H1 (cell line): ENCODE measurements at regions not wholly inside any gene's neighbourhood (a gene's known extent, or its start where the extent isn't known, plus 50 kb on each side); places are given as distances from the start of the nearest gene placed in this dataset.

ENCODE experiments used
- CTCF ChIA-PET: fragments of 300-600 bp; sonication (Branson Sonifier 250); formaldehyde crosslinking; loops from one replicate; lab custom pipeline; 2021; ENCODE audit not compliant: partially characterized antibody; lab: Charles Lee
- POLR2A ChIA-PET: fragments of 300-600 bp; sonication (Branson Sonifier 250); formaldehyde crosslinking; loops from one replicate; lab custom pipeline; 2021; ENCODE audit warnings: inconsistent platforms; ENCODE audit not compliant: partially characterized antibody; lab: Charles Lee
- DNase-seq, 2 experiments: peaks; one replicate each; pipeline versions ENCODE4 v3.0.0 to v3.0.0-alpha.2; 2010 to 2022; ENCODE audit warnings: low spot score in 2 of 2, low read depth in 1 of 2, mixed read lengths in 1 of 2
- FAIRE-seq: peaks from 2 replicates; lab custom pipeline; 2011; peaks lifted over from hg19 to GRCh38; lab: Jason Lieb, UNC
- H2AFZ ChIP-seq: 2 replicates; pipeline ENCODE4 v1.8.1; 2012; ENCODE audit warnings: low read length, inconsistent platforms
- H2AK5ac ChIP-seq: 2 replicates; pipeline ENCODE4 v1.6.1; 2013; ENCODE audit warnings: low read depth, low read length
- H2BK120ac ChIP-seq: replicated peaks from 2 replicates; pipeline ENCODE3; 2013; ENCODE audit warnings: low read depth, low read length, inconsistent platforms
- H2BK12ac ChIP-seq: 2 replicates; pipeline ENCODE4 v1.6.1; 2013; ENCODE audit warnings: low read depth, low read length
- H2BK15ac ChIP-seq: 2 replicates; pipeline ENCODE4 v1.6.1; 2013; ENCODE audit warnings: low read length
- H2BK20ac ChIP-seq: 2 replicates; pipeline ENCODE4 v1.6.1; 2013; ENCODE audit warnings: low read length
- H2BK5ac ChIP-seq: 2 replicates; pipeline ENCODE4 v1.6.1; 2013; ENCODE audit warnings: low read depth, low read length
- H3K14ac ChIP-seq: 2 replicates; pipeline ENCODE4 v1.6.1; 2013; ENCODE audit warnings: inconsistent platforms; ENCODE audit not compliant: insufficient read length
- H3K18ac ChIP-seq: 2 replicates; pipeline ENCODE4 v1.6.1; 2013; ENCODE audit warnings: low read length; ENCODE audit errors: extremely low read depth
- H3K23ac ChIP-seq: 2 replicates; pipeline ENCODE4 v1.6.1; 2013; ENCODE audit warnings: inconsistent platforms; ENCODE audit not compliant: insufficient read length
- H3K23me2 ChIP-seq: 2 replicates; pipeline ENCODE4 v1.6.1; 2013; ENCODE audit warnings: low read depth, low read length
- H3K27ac ChIP-seq: 2 replicates; pipeline ENCODE4 v1.6.1; 2011; ENCODE audit warnings: low read depth, low read length, inconsistent platforms
- H3K27me3 ChIP-seq, 4 experiments: replicated peaks in 1 of 4; 1 replicate in 1 of 4; 2 replicates in 3 of 4; pipeline versions ENCODE4 v1.6.1 to v1.8.1; 2011 to 2013; ENCODE audit warnings: low read length in 3 of 4, mild to moderate bottlenecking in 3 of 4, inconsistent platforms in 2 of 4, mixed read lengths in 2 of 4, moderate library complexity in 1 of 4; ENCODE audit not compliant: control insufficient read depth in 3 of 4, insufficient read depth in 3 of 4; ENCODE audit errors: extremely low read depth in 1 of 4
- H3K36me3 ChIP-seq, 4 experiments: 2 replicates each; pipeline versions ENCODE4 v1.6.1 to v1.8.1; 2011 to 2013; ENCODE audit warnings: mild to moderate bottlenecking in 4 of 4, low read length in 3 of 4, moderate library complexity in 2 of 4, control low read depth in 1 of 4, inconsistent platforms in 1 of 4; ENCODE audit not compliant: insufficient read depth in 4 of 4, control insufficient read depth in 2 of 4
- H3K4ac ChIP-seq: replicated peaks from 2 replicates; pipeline ENCODE3; 2013; ENCODE audit warnings: low read length, low read depth, mixed read lengths, inconsistent platforms; ENCODE audit not compliant: insufficient read length
- H3K4me1 ChIP-seq, 4 experiments: replicated peaks in 1 of 4; 1 replicate in 1 of 4; 2 replicates in 3 of 4; pipeline versions ENCODE4 v1.6.1 to v1.8.1; 2011 to 2013; ENCODE audit warnings: low read length in 3 of 4, inconsistent platforms in 2 of 4, mixed read lengths in 1 of 4; ENCODE audit not compliant: insufficient read depth in 4 of 4, control insufficient read depth in 3 of 4
- H3K4me2 ChIP-seq, 2 experiments: 2 replicates each; pipeline versions ENCODE4 v1.6.1 to v1.8.1; 2011 to 2013; ENCODE audit warnings: low read depth in 2 of 2, low read length in 2 of 2, control low read depth in 1 of 2, inconsistent platforms in 1 of 2, mild to moderate bottlenecking in 1 of 2; ENCODE audit not compliant: insufficient read depth in 1 of 2
- H3K4me3 ChIP-seq, 4 experiments: fragments of 200-600, 300-600 bp in 1 of 4; sonication (generic), shearing (Covaris generic), sonication (Bioruptor Twin) in 1 of 4; 2 replicates each; pipeline versions ENCODE4 v1.5.1 to v1.8.1; 2011 to 2016; ENCODE audit warnings: low read length in 4 of 4, low read depth in 3 of 4, control low read depth in 2 of 4, inconsistent platforms in 2 of 4, mild to moderate bottlenecking in 2 of 4, mixed read lengths in 1 of 4, moderate library complexity in 1 of 4; ENCODE audit not compliant: insufficient read depth in 2 of 4; ENCODE audit errors: extremely low read depth in 1 of 4
- H3K56ac ChIP-seq: replicated peaks from 2 replicates; pipeline ENCODE3; 2013; ENCODE audit warnings: low read depth, mild to moderate bottlenecking, mixed read lengths, low read length, inconsistent platforms; ENCODE audit not compliant: insufficient read length
- H3K79me1 ChIP-seq: 2 replicates; pipeline ENCODE4 v1.6.1; 2013; ENCODE audit warnings: low read depth, low read length, control low read depth
- H3K79me2 ChIP-seq, 2 experiments: 2 replicates each; pipeline versions ENCODE4 v1.6.1 to v1.8.1; 2012 to 2013; ENCODE audit warnings: low read length in 2 of 2, mild to moderate bottlenecking in 2 of 2, inconsistent platforms in 1 of 2; ENCODE audit not compliant: insufficient read depth in 2 of 2, control insufficient read depth in 1 of 2
- H3K9ac ChIP-seq, 4 experiments: replicated peaks in 1 of 4; 1 replicate in 1 of 4; 2 replicates in 3 of 4; pipeline versions ENCODE4 v1.6.1 to v1.8.1; 2011 to 2013; ENCODE audit warnings: low read depth in 3 of 4, low read length in 3 of 4, control low read depth in 2 of 4, mild to moderate bottlenecking in 2 of 4, moderate library complexity in 2 of 4, inconsistent platforms in 1 of 4; ENCODE audit errors: extremely low read depth in 1 of 4
- H3K9me3 ChIP-seq, 2 experiments: 2 replicates each; pipeline versions ENCODE4 v1.6.1 to v1.8.1; 2012 to 2013; ENCODE audit warnings: mild to moderate bottlenecking in 2 of 2, moderate library complexity in 2 of 2, control low read depth in 1 of 2, inconsistent platforms in 1 of 2, low read depth in 1 of 2, low read length in 1 of 2, mixed read lengths in 1 of 2; ENCODE audit not compliant: insufficient read depth in 2 of 2
- H4K20me1 ChIP-seq, 2 experiments: replicated peaks in 1 of 2; 2 replicates each; pipeline versions ENCODE3 to v1.8.1; 2011 to 2013; ENCODE audit warnings: inconsistent platforms in 2 of 2, low read length in 2 of 2, mild to moderate bottlenecking in 1 of 2; ENCODE audit not compliant: insufficient read depth in 2 of 2, control insufficient read depth in 1 of 2
- H4K5ac ChIP-seq: 2 replicates; pipeline ENCODE4 v1.6.1; 2013; ENCODE audit warnings: low read length, low read depth, mixed read lengths, inconsistent platforms; ENCODE audit not compliant: insufficient read length
- H4K8ac ChIP-seq: 2 replicates; pipeline ENCODE4 v1.8.0; 2013; ENCODE audit warnings: mild to moderate bottlenecking, moderate library complexity, low read length, inconsistent platforms; ENCODE audit not compliant: insufficient read depth; ENCODE audit errors: extremely low read depth
- H4K91ac ChIP-seq: replicated peaks from 2 replicates; pipeline ENCODE3; 2013; ENCODE audit warnings: low read length, mixed read lengths, inconsistent platforms; ENCODE audit not compliant: insufficient read length
- BACH1 ChIP-seq: IDR thresholded peaks from 2 replicates; pipeline ENCODE4 v1.6.1; 2012; ENCODE audit warnings: low read length, improper control_type of control experiment
- BRCA1 ChIP-seq: IDR thresholded peaks from 2 replicates; pipeline ENCODE4 v1.6.1; 2012; ENCODE audit warnings: low read depth, low read length, improper control_type of control experiment
- CEBPB ChIP-seq: IDR thresholded peaks from 2 replicates; pipeline ENCODE4 v1.6.1; 2012; ENCODE audit warnings: low read depth, low read length
- CHD2 ChIP-seq: IDR thresholded peaks from 2 replicates; pipeline ENCODE4 v1.6.1; 2012; ENCODE audit warnings: low read length, improper control_type of control experiment
- GABPA ChIP-seq: IDR thresholded peaks from 2 replicates; pipeline ENCODE4 v1.6.1; 2011; ENCODE audit warnings: mild to moderate bottlenecking, low read length, moderate library complexity, borderline replicate concordance; ENCODE audit not compliant: insufficient read depth
- GTF2F1 ChIP-seq: IDR thresholded peaks from 2 replicates; pipeline ENCODE4 v1.6.1; 2012; ENCODE audit warnings: low read depth, low read length, improper control_type of control experiment, borderline replicate concordance
- JUND ChIP-seq: IDR thresholded peaks from 2 replicates; pipeline ENCODE4 v1.6.1; 2011; ENCODE audit warnings: mild to moderate bottlenecking, improper control_type of control experiment, low read length
- MAFK ChIP-seq: IDR thresholded peaks from 2 replicates; pipeline ENCODE4 v1.6.1; 2012; ENCODE audit warnings: low read depth, mild to moderate bottlenecking, improper control_type of control experiment, low read length
- RAD21 ChIP-seq, 2 experiments: IDR thresholded peaks in 1 of 2; conservative IDR thresholded peaks in 1 of 2; 2 replicates each; pipeline ENCODE4 v1.6.1; 2011; ENCODE audit warnings: low read depth in 2 of 2, low read length in 2 of 2, improper control_type of control experiment in 1 of 2, inconsistent platforms in 1 of 2, mild to moderate bottlenecking in 1 of 2, moderate library complexity in 1 of 2
- RNF2 ChIP-seq: fragments of 200-900, 300-1000 bp; sonication (generic); IDR thresholded peaks from 2 replicates; pipeline ENCODE4 v1.7.1; 2016; ENCODE audit warnings: borderline replicate concordance, low read depth, mild to moderate bottlenecking, antibody characterized with exemption, low read length; ENCODE audit not compliant: poor library complexity, severe bottlenecking; ENCODE audit errors: missing control alignments
- SAP30 ChIP-seq: fragments of 300-600 bp; sonication (generic); IDR thresholded peaks from 2 replicates; pipeline ENCODE4 v1.7.1; 2012; ENCODE audit warnings: low read length, moderate library complexity, mild to moderate bottlenecking, inconsistent platforms; ENCODE audit not compliant: insufficient read depth, insufficient replicate concordance
- SP4 ChIP-seq: IDR thresholded peaks from 2 replicates; pipeline ENCODE4 v1.6.1; 2012; ENCODE audit warnings: low read length, inconsistent platforms
- SRF ChIP-seq: IDR thresholded peaks from 2 replicates; pipeline ENCODE4 v1.6.1; 2011; ENCODE audit warnings: mild to moderate bottlenecking, low read depth, low read length, moderate library complexity
- TCF12 ChIP-seq: IDR thresholded peaks from 2 replicates; pipeline ENCODE4 v1.6.1; 2011; ENCODE audit warnings: low read depth, mild to moderate bottlenecking, low read length
- WGBS, 2 experiments: shearing (Covaris generic) in 1 of 2; methylation state at CpG; one replicate each; pipeline versions ENCODE4 v1.1.6 to v1.1.7; 2013 to 2015; ENCODE audit warnings: low lambda C conversion rate in 2 of 2, mixed read lengths in 2 of 2, inconsistent platforms in 1 of 2, low coverage in 1 of 2, missing lambda C conversion rate in 1 of 2; ENCODE audit not compliant: insufficient replicate concordance in 2 of 2, insufficient coverage in 1 of 2, insufficient read length in 1 of 2; ENCODE audit errors: extremely low coverage in 1 of 2, missing lambda C conversion rate in 1 of 2; 5-methylcytosine and 5-hydroxymethylcytosine counted together

DNA sequence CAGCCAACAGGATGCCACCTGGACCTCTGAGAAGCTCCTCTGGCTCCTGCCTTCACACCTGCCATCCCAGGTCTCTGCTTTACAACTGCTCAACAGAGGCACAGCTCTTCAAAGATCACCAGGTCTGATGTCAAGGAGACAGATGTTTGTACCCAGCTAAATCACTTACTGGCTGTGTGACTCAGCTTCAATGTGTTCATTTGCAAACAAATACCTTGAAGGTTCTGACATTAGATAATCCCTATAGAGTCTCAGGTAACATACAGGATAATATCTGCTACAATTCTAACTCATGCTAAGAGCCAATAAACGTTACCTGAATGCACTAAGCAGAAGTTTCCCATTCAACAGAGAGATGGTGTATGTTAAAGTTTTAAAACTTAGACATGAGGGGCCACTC is 163.4 kb upstream of the IGF1R start:
- Histone ChIP-seq H3K4me1 (no peaks in the 10 kb centered on the region), H3K27me3 (no peaks in the 10 kb centered on the region), H3K4ac (no peak overlapping the region), H3K36me3 (no peaks in the 10 kb centered on the region; a peak in 1 of 8 replicates), H3K79me1 (no peaks in the 10 kb centered on the region; the same call in 1 of the 2 replicates)
- no peak for DNase-seq
- no peak for TF ChIP-seq MAFK
- no peak for TF ChIP-seq TCF12
- no peak for TF ChIP-seq CHD2
- no peak for TF ChIP-seq BACH1
- TF ChIP-seq GABPA, result no peak
- TF ChIP-seq SP4, result no peak
- TF ChIP-seq BRCA1, result no peak
- TF ChIP-seq SAP30, result no peak
- no peak for TF ChIP-seq RAD21 (IDR thresholded peaks at IDR 0.05 in 1 of 2, conservative IDR thresholded peaks at IDR 0.05 in 1 of 2; ENCODE audit: low read depth in 2 of 2, low read length in 2 of 2)
- no peak for TF ChIP-seq GTF2F1
- no peak for TF ChIP-seq RNF2
- TF ChIP-seq CEBPB, result no peak
- no peak for TF ChIP-seq JUND
- TF ChIP-seq SRF, result no peak
- TF ChIP-seq, all 59 proteins: peak for 0
- Histone ChIP-seq H2BK5ac (no peak overlapping the region), H4K8ac (no peak overlapping the region), H2BK12ac (no peak overlapping the region), H2AK5ac (no peak overlapping the region), H3K4me2 (no peak overlapping the region), H3K18ac (no peak overlapping the region), H3K9me3 (peaks cover 7 to 8% of the 10 kb centered on the region in 2 experiments; a peak in 3 of 4 replicates), H4K20me1 (no peaks in the 10 kb centered on the region), H2BK15ac (no peak overlapping the region), H4K91ac (no peak overlapping the region), H3K23ac (no peak overlapping the region), H2AFZ (no peak overlapping the region), H3K56ac (no peak overlapping the region), H3K23me2 (no peaks in the 10 kb centered on the region), H3K9ac (no peak overlapping the region), H2BK120ac (no peak overlapping the region), H3K14ac (no peak overlapping the region), H2BK20ac (no peak overlapping the region), H4K5ac (no peak overlapping the region), H3K79me2 (no peaks in the 10 kb centered on the region), H3K27ac (no peak overlapping the region), H3K4me3 (no peak overlapping the region)
- CTCF ChIA-PET, result interaction anchor here (0.9 to 1.3 kb wide), 4 partner anchors 9 to 41 kb away, joined by 3 read pairs; no protein-coding TSS in a partner anchor
- POLR2A ChIA-PET, result no interaction called here
- 75% methylated on average over 1 of the region's 1 CpG; no CpG with 5 or more reads in 1 of the 2 experiments for WGBS, 2 experiments
- FAIRE-seq, result no peak
